DND-41 (cell line): ENCODE measurements at regions not wholly inside any gene's neighbourhood (a gene's known extent, or its start where the extent isn't known, plus 50 kb on each side); places are given as distances from the start of the nearest gene placed in this dataset.

Source experiments
- CTCF ChIP-seq: IDR thresholded peaks from 2 replicates; pipeline ENCODE4 v1.5.1; 2012; ENCODE audit warnings: borderline replicate concordance, low read length, moderate library complexity, mild to moderate bottlenecking; ENCODE audit not compliant: poor library complexity, severe bottlenecking; ENCODE audit errors: extremely low read depth
- EZH2 ChIP-seq: IDR thresholded peaks from 3 replicates; pipeline ENCODE4 v1.6.1; 2012; ENCODE audit warnings: borderline replicate concordance, low read depth, mild to moderate bottlenecking, moderate library complexity, low read length, inconsistent platforms; ENCODE audit not compliant: severe bottlenecking

- TF ChIP-seq CTCF (no peak), EZH2 (no peak)
These were observed 443.9 kb downstream of the MIAT start for GRCh38 chr22:27101288-27101687.
